Neural progenitor cell (in vitro differentiated cells): ENCODE measurements at regions not wholly inside any gene's neighbourhood (a gene's known extent, or its start where the extent isn't known, plus 50 kb on each side); places are given as distances from the start of the nearest gene placed in this dataset.

Source experiments
- DNase-seq: peaks from one replicate; pipeline ENCODE4 v3.0.0-alpha.2; 2016; ENCODE audit warnings: low spot score
- H2AFZ ChIP-seq: fragments of 200-600 bp; sonication (generic); replicated peaks from 2 replicates; pipeline ENCODE4 v1.6.1; 2016; ENCODE audit warnings: antibody characterized with exemption
- H3F3A ChIP-seq: fragments of 200-600 bp; sonication (generic); 2 replicates; pipeline ENCODE4 v1.6.1; 2016; ENCODE audit warnings: antibody characterized with exemption, low read depth
- H3K27ac ChIP-seq: fragments of 200-600 bp; sonication (generic); 2 replicates; pipeline ENCODE4 v1.5.1; 2016; ENCODE audit warnings: mild to moderate bottlenecking
- H3K27me3 ChIP-seq: fragments of 200-600 bp; sonication (generic); 2 replicates; pipeline ENCODE4 v1.6.1; 2016; ENCODE audit warnings: mild to moderate bottlenecking, moderate library complexity
- H3K36me3 ChIP-seq: fragments of 200-600 bp; sonication (generic); 2 replicates; pipeline ENCODE4 v1.5.1; 2016
- H3K4me1 ChIP-seq: fragments of 200-600 bp; sonication (generic); 2 replicates; pipeline ENCODE4 v1.6.1; 2016; ENCODE audit warnings: mixed run types
- H3K4me2 ChIP-seq: fragments of 200-600 bp; sonication (generic); 2 replicates; pipeline ENCODE4 v1.6.1; 2016
- H3K4me3 ChIP-seq: fragments of 200-600 bp; sonication (generic); 2 replicates; pipeline ENCODE4 v1.5.1; 2016
- H3K79me2 ChIP-seq: fragments of 200-600 bp; sonication (generic); 2 replicates; pipeline ENCODE4 v1.6.1; 2016; ENCODE audit warnings: low read depth
- H3K9ac ChIP-seq: fragments of 200-600 bp; sonication (generic); 2 replicates; pipeline ENCODE4 v1.6.1; 2016
- H3K9me3 ChIP-seq: fragments of 200-600 bp; sonication (generic); 2 replicates; pipeline ENCODE4 v1.5.1; 2016; ENCODE audit warnings: low read depth
- H4K20me1 ChIP-seq: fragments of 200-600 bp; sonication (generic); 2 replicates; pipeline ENCODE4 v1.6.1; 2016; ENCODE audit warnings: low read depth
- H3K27ac Mint-ChIP-seq: 3 replicates; pipeline ENCODE4 v1.8.0; 2021; ENCODE audit warnings: mixed read lengths
- H3K27me3 Mint-ChIP-seq: 2 replicates; pipeline ENCODE4 v1.8.0; 2022; ENCODE audit warnings: low read depth, mild to moderate bottlenecking, inconsistent platforms, moderate library complexity, mixed read lengths; ENCODE audit not compliant: insufficient read depth
- H3K36me3 Mint-ChIP-seq: 3 replicates; pipeline ENCODE4 v1.8.0; 2021; ENCODE audit warnings: mixed read lengths
- H3K4me1 Mint-ChIP-seq: 3 replicates; pipeline ENCODE4 v1.8.0; 2021; ENCODE audit warnings: mixed read lengths
- H3K4me3 Mint-ChIP-seq: 3 replicates; pipeline ENCODE4 v1.8.0; 2021; ENCODE audit warnings: mild to moderate bottlenecking, moderate library complexity, mixed read lengths
- H3K9me3 Mint-ChIP-seq: 3 replicates; pipeline ENCODE4 v1.8.0; 2020; ENCODE audit warnings: mixed read lengths
- EZH2 ChIP-seq: fragments of 200-600 bp; sonication (generic); IDR thresholded peaks from 2 replicates; pipeline ENCODE4 v1.6.1; 2017; ENCODE audit warnings: antibody characterized with exemption, mild to moderate bottlenecking, moderate library complexity
- EZH2phosphoT487 ChIP-seq: fragments of 200-600 bp; sonication (generic); IDR thresholded peaks from 2 replicates; pipeline ENCODE4 v1.6.1; 2017; ENCODE audit warnings: antibody characterized with exemption
- TF ChIP-seq, protein P1 (sequence below): fragments of 200-600 bp; sonication (generic); IDR thresholded peaks from 2 replicates; pipeline ENCODE4 v1.5.1; 2017; ENCODE audit warnings: antibody characterized with exemption, mild to moderate bottlenecking

DNA sequence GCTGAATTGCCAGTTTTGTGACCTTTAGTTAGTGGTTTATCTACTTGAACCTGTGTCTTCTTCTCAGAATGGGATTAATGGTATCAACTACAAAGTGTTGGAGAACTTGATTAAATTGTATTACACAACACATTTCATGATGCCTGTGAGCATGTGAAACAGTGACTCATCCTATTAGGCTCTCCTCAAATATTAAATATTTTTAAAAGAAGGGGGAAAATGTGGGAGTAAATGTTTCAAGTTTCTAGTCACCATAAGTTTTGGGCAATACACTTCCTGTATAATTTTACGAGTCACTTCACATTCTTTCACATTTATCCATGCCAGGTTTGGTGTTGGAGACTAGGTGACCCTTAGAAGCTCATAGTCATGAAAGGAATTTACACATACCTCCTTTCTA is 147.0 kb downstream of the HS3ST1 start:
- H3K4me3 ChIP-seq = no peak overlapping the region
- no peaks in the 10 kb centered on the region for H3K4me1 Mint-ChIP-seq
- TF ChIP-seq, protein P1, sequence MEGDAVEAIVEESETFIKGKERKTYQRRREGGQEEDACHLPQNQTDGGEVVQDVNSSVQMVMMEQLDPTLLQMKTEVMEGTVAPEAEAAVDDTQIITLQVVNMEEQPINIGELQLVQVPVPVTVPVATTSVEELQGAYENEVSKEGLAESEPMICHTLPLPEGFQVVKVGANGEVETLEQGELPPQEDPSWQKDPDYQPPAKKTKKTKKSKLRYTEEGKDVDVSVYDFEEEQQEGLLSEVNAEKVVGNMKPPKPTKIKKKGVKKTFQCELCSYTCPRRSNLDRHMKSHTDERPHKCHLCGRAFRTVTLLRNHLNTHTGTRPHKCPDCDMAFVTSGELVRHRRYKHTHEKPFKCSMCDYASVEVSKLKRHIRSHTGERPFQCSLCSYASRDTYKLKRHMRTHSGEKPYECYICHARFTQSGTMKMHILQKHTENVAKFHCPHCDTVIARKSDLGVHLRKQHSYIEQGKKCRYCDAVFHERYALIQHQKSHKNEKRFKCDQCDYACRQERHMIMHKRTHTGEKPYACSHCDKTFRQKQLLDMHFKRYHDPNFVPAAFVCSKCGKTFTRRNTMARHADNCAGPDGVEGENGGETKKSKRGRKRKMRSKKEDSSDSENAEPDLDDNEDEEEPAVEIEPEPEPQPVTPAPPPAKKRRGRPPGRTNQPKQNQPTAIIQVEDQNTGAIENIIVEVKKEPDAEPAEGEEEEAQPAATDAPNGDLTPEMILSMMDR = no peak
- no peak for TF ChIP-seq EZH2
- no peak for TF ChIP-seq EZH2phosphoT487
- H3K4me2 ChIP-seq = no peak overlapping the region
- H3F3A ChIP-seq = no peaks in the 10 kb centered on the region
- no peak overlapping the region for H3K9ac ChIP-seq
- peaks cover 5% of the 10 kb centered on the region for H3K36me3 Mint-ChIP-seq
- no peaks in the 10 kb centered on the region for H3K9me3 ChIP-seq
- H3K9me3 Mint-ChIP-seq = peaks cover 22% of the 10 kb centered on the region
- no peaks in the 10 kb centered on the region for H3K36me3 ChIP-seq
- no peaks in the 10 kb centered on the region for H4K20me1 ChIP-seq
- no peaks in the 10 kb centered on the region for H3K4me1 ChIP-seq
- no peak for DNase-seq
- peaks cover 2% of the 10 kb centered on the region for H3K27me3 Mint-ChIP-seq
- H3K27me3 ChIP-seq = no peaks in the 10 kb centered on the region
- no peak overlapping the region for H3K27ac Mint-ChIP-seq
- no peaks in the 10 kb centered on the region for H3K79me2 ChIP-seq
- H2AFZ ChIP-seq = no peak overlapping the region
- no peak overlapping the region for H3K4me3 Mint-ChIP-seq
- no peak overlapping the region for H3K27ac ChIP-seq

DNA sequence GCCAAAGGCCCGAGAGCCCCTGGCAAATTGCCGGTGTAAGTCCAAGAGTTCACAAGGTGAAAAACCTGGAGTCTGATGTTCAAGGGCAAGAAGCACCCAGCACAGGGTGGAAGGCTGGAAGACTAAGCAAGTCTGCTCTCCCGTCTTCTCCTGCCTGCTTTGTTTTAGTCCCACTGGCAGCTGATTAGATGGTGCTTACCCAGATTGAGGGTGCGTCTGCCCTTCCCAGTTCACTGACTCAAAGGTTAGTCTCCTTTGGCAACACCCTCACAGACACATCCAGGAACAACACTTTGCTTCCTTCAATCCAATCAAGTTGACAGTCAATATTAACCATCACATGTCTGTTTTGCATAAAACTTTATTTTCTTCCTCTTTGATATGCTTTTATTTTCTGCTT is 157.4 kb downstream of the HS3ST1 start:
- H3K27me3 ChIP-seq = no peaks in the 10 kb centered on the region
- H3K4me1 ChIP-seq = no peaks in the 10 kb centered on the region

DNA sequence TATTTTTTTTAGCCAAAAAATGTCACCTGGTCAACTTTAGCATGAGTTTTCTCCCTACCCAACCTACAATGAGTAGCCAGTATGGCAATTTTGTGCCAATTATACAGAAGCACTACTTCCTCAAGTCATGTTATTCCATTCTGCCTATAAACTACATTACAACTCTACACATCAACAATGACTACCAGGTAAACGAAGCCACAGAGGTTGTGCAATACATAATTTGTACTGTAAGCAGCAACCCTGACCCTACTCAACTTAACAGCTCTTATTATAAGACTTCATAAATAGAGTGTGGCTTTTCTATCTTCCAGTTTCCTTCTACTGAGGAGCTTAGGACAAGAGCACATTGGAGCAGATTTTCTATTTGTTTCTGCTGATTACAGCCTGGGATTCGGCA is 160.5 kb downstream of the HS3ST1 start:
- no peaks in the 10 kb centered on the region for H3F3A ChIP-seq
- Mint-ChIP-seq H3K27ac (no peak overlapping the region), H3K4me1 (peaks cover 4% of the 10 kb centered on the region), H3K36me3 (no peaks in the 10 kb centered on the region), H3K27me3 (no peaks in the 10 kb centered on the region), H3K9me3 (peaks cover 5% of the 10 kb centered on the region), H3K4me3 (no peak overlapping the region)
- no peak overlapping the region for H3K27ac ChIP-seq
- no peaks in the 10 kb centered on the region for H3K79me2 ChIP-seq
- no peaks in the 10 kb centered on the region for H3K9me3 ChIP-seq
- no peak overlapping the region for H3K9ac ChIP-seq
- no peak for DNase-seq
- peaks cover 13% of the 10 kb centered on the region for H3K4me1 ChIP-seq
- no peak overlapping the region for H3K4me3 ChIP-seq
- no peak for TF ChIP-seq EZH2
- TF ChIP-seq, protein P1 = no peak
- no peak for TF ChIP-seq EZH2phosphoT487
- no peaks in the 10 kb centered on the region for H4K20me1 ChIP-seq
- no peaks in the 10 kb centered on the region for H3K27me3 ChIP-seq
- no peak overlapping the region for H3K4me2 ChIP-seq
- no peaks in the 10 kb centered on the region for H3K36me3 ChIP-seq
- H2AFZ ChIP-seq = no peak overlapping the region

More for the DNA sequence above, 157.4 kb downstream of the HS3ST1 start:
- Mint-ChIP-seq H3K4me3 (no peak overlapping the region), H3K9me3 (peaks cover 5% of the 10 kb centered on the region), H3K4me1 (no peaks in the 10 kb centered on the region), H3K27ac (no peak overlapping the region), H3K27me3 (peaks cover 3% of the 10 kb centered on the region), H3K36me3 (no peaks in the 10 kb centered on the region)
- Histone ChIP-seq H3K9ac (no peak overlapping the region), H2AFZ (no peak overlapping the region), H3K27ac (no peak overlapping the region), H3K4me2 (no peak overlapping the region), H3K9me3 (no peaks in the 10 kb centered on the region), H4K20me1 (no peaks in the 10 kb centered on the region), H3K79me2 (no peaks in the 10 kb centered on the region), H3F3A (no peaks in the 10 kb centered on the region), H3K36me3 (no peaks in the 10 kb centered on the region), H3K4me3 (no peak overlapping the region)
- no peak for TF ChIP-seq EZH2
- TF ChIP-seq, protein P1 = no peak
- no peak for TF ChIP-seq EZH2phosphoT487
- no peak for DNase-seq

DNA sequence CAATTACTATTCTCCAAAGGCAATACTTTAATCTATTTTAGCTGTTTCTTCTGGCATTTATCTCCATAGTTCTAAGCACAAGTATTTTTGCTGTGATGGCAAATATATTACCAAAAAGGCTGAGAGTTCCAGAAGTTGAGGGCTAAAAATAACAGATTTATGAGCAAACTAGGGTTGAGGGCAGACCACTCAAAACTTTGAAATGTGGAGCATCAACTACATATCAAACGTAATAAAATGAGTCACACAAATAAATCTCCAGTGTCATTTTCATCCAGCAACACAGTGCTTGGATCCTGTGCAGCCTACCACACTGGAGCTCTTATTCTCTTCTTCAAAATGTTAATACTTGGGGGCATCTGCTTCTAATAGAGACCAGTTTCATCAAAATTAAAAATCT is 163.9 kb downstream of the HS3ST1 start:
- peaks cover 20% of the 10 kb centered on the region for H3K4me1 ChIP-seq
- no peak overlapping the region for H3K4me3 Mint-ChIP-seq
- no peak overlapping the region for H3K4me3 ChIP-seq
- DNase-seq = no peak
- H3K27me3 Mint-ChIP-seq = no peaks in the 10 kb centered on the region
- no peaks in the 10 kb centered on the region for H3K36me3 ChIP-seq
- no peak overlapping the region for H3K27ac Mint-ChIP-seq
- H2AFZ ChIP-seq = no peak overlapping the region
- no peaks in the 10 kb centered on the region for H3K79me2 ChIP-seq
- H3K27ac ChIP-seq = no peak overlapping the region
- no peaks in the 10 kb centered on the region for H4K20me1 ChIP-seq
- TF ChIP-seq, protein P1 = no peak
- TF ChIP-seq EZH2 = no peak
- no peak for TF ChIP-seq EZH2phosphoT487
- no peaks in the 10 kb centered on the region for H3K27me3 ChIP-seq
- no peaks in the 10 kb centered on the region for H3K9me3 ChIP-seq
- H3K36me3 Mint-ChIP-seq = peaks cover 1% of the 10 kb centered on the region
- H3K4me2 ChIP-seq = no peak overlapping the region
- no peak overlapping the region for H3K9ac ChIP-seq
- H3F3A ChIP-seq = no peaks in the 10 kb centered on the region
- H3K9me3 Mint-ChIP-seq = peaks cover 5% of the 10 kb centered on the region
- peaks cover 5% of the 10 kb centered on the region for H3K4me1 Mint-ChIP-seq
